ENCODE measurements at regions not wholly inside any gene's neighbourhood (a gene's known extent, or its start where the extent isn't known, plus 50 kb on each side); places are given as distances from the start of the nearest gene placed in this dataset.

DNA sequence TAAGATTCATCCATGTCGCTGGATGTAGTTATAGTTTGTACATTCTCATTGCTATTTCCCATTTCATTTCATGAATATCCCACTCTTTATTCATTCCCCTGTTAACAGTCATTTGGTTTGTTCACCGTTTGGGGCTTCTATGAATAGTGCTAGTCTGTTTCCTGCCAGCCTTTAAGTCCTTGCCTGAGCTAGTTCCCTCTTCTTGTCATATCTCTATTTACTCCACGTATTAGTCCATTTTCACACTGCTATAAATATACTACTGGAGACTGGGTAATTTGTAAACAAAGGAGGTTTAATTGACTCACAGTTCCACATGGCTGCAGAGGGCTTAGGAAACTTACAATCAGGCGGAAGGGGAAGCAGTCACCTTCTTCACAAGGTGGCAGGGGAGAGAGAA, 56.2 kb downstream of the PLCE1 start:
- H3K4me3 ChIP-seq (ENCODE audit: low read depth, low read length, poor library complexity, severe bottlenecking), result no peak overlapping the region
- H4K20me1 ChIP-seq (ENCODE audit: insufficient read depth, low read length), result no peaks in the 10 kb centered on the region
- H3K9me2 ChIP-seq (ENCODE audit: low read depth, low read length), result no peaks in the 10 kb centered on the region
- TF ChIP-seq, protein P1, sequence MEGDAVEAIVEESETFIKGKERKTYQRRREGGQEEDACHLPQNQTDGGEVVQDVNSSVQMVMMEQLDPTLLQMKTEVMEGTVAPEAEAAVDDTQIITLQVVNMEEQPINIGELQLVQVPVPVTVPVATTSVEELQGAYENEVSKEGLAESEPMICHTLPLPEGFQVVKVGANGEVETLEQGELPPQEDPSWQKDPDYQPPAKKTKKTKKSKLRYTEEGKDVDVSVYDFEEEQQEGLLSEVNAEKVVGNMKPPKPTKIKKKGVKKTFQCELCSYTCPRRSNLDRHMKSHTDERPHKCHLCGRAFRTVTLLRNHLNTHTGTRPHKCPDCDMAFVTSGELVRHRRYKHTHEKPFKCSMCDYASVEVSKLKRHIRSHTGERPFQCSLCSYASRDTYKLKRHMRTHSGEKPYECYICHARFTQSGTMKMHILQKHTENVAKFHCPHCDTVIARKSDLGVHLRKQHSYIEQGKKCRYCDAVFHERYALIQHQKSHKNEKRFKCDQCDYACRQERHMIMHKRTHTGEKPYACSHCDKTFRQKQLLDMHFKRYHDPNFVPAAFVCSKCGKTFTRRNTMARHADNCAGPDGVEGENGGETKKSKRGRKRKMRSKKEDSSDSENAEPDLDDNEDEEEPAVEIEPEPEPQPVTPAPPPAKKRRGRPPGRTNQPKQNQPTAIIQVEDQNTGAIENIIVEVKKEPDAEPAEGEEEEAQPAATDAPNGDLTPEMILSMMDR (IDR thresholded peaks at IDR 0.05; ENCODE audit: low read length), result no peak
- no peak for TF ChIP-seq EZH2 (IDR thresholded peaks at IDR 0.05; ENCODE audit: borderline replicate concordance, low read length)
- no peaks in the 10 kb centered on the region for H3F3A ChIP-seq (ENCODE audit: insufficient read depth, low read length)
- H3K36me3 ChIP-seq (ENCODE audit: insufficient read depth, low read length), result no peaks in the 10 kb centered on the region
- no peak overlapping the region for H2AFZ ChIP-seq (ENCODE audit: low read length)
- H3K9ac ChIP-seq (ENCODE audit: low read length), result no peak overlapping the region
- H3K27ac ChIP-seq (ENCODE audit: low read depth, low read length, poor library complexity, severe bottlenecking), result no peak overlapping the region
- H3K27me3 ChIP-seq (ENCODE audit: insufficient read depth, low read length), result no peaks in the 10 kb centered on the region
- no peaks in the 10 kb centered on the region for H3K79me2 ChIP-seq (ENCODE audit: insufficient read depth, low read length)
- no peaks in the 10 kb centered on the region for H3K4me1 ChIP-seq (ENCODE audit: insufficient read depth, low read length, severe bottlenecking)
- no peaks in the 10 kb centered on the region for H3K9me3 ChIP-seq (ENCODE audit: low read length)
- H3K4me2 ChIP-seq (ENCODE audit: low read length), result no peak overlapping the region

- Histone ChIP-seq H3K9ac (ENCODE audit: low read length) (no peak overlapping the region), H3K4me1 (ENCODE audit: insufficient read depth, low read length, severe bottlenecking) (no peaks in the 10 kb centered on the region), H3K27me3 (ENCODE audit: insufficient read depth, low read length) (no peaks in the 10 kb centered on the region), H4K20me1 (ENCODE audit: insufficient read depth, low read length) (no peaks in the 10 kb centered on the region), H3K27ac (ENCODE audit: low read depth, low read length, poor library complexity, severe bottlenecking) (no peak overlapping the region), H3K36me3 (ENCODE audit: insufficient read depth, low read length) (no peaks in the 10 kb centered on the region), H3K79me2 (ENCODE audit: insufficient read depth, low read length) (no peaks in the 10 kb centered on the region), H3K9me3 (ENCODE audit: low read length) (no peaks in the 10 kb centered on the region), H3K4me2 (ENCODE audit: low read length) (no peak overlapping the region), H3F3A (ENCODE audit: insufficient read depth, low read length) (no peaks in the 10 kb centered on the region), H3K9me2 (ENCODE audit: low read depth, low read length) (no peaks in the 10 kb centered on the region), H2AFZ (ENCODE audit: low read length) (no peak overlapping the region), H3K4me3 (ENCODE audit: low read depth, low read length, poor library complexity, severe bottlenecking) (no peak overlapping the region)
- TF ChIP-seq, protein P1 (IDR thresholded peaks at IDR 0.05; ENCODE audit: low read length), result no peak
- TF ChIP-seq EZH2 (IDR thresholded peaks at IDR 0.05; ENCODE audit: borderline replicate concordance, low read length), result no peak
Measured at GRCh38 chr10:94052281-94052680, 58.5 kb downstream of the PLCE1 start.

- Histone ChIP-seq H3K9me2 (ENCODE audit: low read depth, low read length) (no peaks in the 10 kb centered on the region), H3F3A (ENCODE audit: insufficient read depth, low read length) (no peaks in the 10 kb centered on the region), H3K4me1 (ENCODE audit: insufficient read depth, low read length, severe bottlenecking) (no peaks in the 10 kb centered on the region), H3K27me3 (ENCODE audit: insufficient read depth, low read length) (no peaks in the 10 kb centered on the region), H3K27ac (ENCODE audit: low read depth, low read length, poor library complexity, severe bottlenecking) (no peak overlapping the region), H3K36me3 (ENCODE audit: insufficient read depth, low read length) (no peaks in the 10 kb centered on the region), H4K20me1 (ENCODE audit: insufficient read depth, low read length) (no peaks in the 10 kb centered on the region), H2AFZ (ENCODE audit: low read length) (no peak overlapping the region), H3K4me3 (ENCODE audit: low read depth, low read length, poor library complexity, severe bottlenecking) (no peak overlapping the region), H3K9me3 (ENCODE audit: low read length) (no peaks in the 10 kb centered on the region), H3K9ac (ENCODE audit: low read length) (no peak overlapping the region), H3K79me2 (ENCODE audit: insufficient read depth, low read length) (no peaks in the 10 kb centered on the region), H3K4me2 (ENCODE audit: low read length) (no peak overlapping the region)
- no peak for TF ChIP-seq EZH2 (IDR thresholded peaks at IDR 0.05; ENCODE audit: borderline replicate concordance, low read length)
- TF ChIP-seq, protein P1 (IDR thresholded peaks at IDR 0.05; ENCODE audit: low read length), result no peak
Measured at GRCh38 chr10:94052866-94053791, 59.4 kb downstream of the PLCE1 start.

All from OCI-LY1 (cell line).